ENCODE measurements at regions not wholly inside any gene's neighbourhood (a gene's known extent, or its start where the extent isn't known, plus 50 kb on each side); places are given as distances from the start of the nearest gene placed in this dataset.

DNA sequence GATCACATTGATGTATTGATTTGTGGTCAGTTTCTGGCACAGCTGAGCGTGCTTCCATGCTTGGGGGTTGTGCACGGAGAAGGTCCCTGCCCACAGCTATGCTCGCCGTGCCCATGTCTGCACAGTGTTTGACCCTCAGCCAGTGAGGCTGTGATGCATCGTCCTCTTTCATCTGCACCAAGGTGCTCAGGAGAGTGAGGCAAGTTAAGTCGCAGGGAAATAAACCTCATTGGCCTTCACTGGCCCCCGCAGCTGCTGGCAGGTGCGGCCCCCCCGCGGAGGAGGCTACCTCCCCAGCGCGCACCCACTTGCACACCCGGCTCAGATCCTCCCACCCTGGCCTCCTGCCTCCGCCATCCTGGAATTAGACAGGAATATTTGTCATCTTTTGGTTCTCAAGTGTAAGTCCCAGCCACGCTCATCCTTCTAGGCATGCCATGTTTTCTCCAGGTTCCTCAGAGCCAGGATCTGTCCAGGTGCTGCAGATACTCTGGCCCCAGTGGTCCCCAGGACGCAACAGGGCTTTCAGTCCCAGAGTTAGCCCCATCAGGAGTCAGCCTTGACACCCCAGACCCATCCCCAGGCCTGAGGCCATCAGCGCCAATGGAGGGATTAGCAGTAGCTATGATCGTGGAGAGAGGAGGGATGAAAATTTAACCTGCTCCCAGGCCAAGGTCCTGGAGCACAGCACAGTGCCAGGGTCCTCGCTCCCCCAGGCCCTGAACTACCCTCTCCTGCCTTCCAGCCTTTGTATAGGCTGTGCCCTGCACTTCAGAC, 93.7 kb downstream of the OAT start:
- TF ChIP-seq, protein P1, sequence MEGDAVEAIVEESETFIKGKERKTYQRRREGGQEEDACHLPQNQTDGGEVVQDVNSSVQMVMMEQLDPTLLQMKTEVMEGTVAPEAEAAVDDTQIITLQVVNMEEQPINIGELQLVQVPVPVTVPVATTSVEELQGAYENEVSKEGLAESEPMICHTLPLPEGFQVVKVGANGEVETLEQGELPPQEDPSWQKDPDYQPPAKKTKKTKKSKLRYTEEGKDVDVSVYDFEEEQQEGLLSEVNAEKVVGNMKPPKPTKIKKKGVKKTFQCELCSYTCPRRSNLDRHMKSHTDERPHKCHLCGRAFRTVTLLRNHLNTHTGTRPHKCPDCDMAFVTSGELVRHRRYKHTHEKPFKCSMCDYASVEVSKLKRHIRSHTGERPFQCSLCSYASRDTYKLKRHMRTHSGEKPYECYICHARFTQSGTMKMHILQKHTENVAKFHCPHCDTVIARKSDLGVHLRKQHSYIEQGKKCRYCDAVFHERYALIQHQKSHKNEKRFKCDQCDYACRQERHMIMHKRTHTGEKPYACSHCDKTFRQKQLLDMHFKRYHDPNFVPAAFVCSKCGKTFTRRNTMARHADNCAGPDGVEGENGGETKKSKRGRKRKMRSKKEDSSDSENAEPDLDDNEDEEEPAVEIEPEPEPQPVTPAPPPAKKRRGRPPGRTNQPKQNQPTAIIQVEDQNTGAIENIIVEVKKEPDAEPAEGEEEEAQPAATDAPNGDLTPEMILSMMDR (IDR thresholded peaks at IDR 0.05; ENCODE audit: control insufficient read depth, extremely low read depth, insufficient read depth), result no peak
- no peak for DNase-seq (ENCODE audit: low read depth)
- no peak overlapping the region for H3K4me3 ChIP-seq (ENCODE audit: low read depth, low read length)

DNA sequence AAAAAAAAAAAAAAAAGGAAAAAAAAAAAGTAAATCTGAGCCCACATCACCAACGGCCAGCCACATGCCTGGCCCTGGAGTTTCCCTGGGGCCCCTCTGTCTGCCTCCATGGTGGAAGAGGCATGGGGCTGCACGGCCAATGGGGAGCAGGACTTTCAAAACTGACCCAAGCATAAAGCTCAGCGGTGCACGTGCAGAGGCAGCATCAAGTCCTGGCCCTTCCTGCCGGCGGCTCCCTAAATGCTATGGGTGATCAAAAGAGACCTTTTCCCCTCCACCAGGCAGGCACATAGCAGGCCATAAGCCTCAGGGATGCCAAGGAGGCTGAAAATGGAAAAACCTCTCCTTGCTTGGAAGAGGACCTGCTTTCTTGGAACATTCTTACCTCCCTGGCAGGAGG, 94.3 kb downstream of the OAT start:
- no peak overlapping the region for H3K4me3 ChIP-seq (ENCODE audit: low read depth, low read length)
- TF ChIP-seq, protein P1 (IDR thresholded peaks at IDR 0.05; ENCODE audit: control insufficient read depth, extremely low read depth, insufficient read depth), result no peak
- no peak for DNase-seq (ENCODE audit: low read depth)

DNA sequence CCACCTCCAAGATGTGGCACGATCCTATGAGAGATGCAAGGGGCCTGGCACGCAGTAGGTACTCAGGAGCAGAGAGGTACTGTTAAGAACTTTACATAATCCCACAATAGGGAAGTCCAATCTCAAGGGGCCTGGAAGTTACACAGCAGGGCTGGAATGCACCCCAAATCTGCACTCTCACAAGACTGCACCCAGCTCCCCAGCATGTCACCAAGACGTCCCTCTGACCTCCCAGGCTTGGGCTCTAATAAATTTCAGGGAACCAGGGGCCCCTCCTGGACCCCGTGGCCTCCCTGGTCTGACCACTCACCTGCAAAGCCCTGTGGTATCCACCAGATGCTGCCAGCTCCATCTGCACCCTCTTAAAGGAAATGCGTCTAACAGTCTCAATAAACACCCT, 94.9 kb downstream of the OAT start:
- TF ChIP-seq, protein P1 (IDR thresholded peaks at IDR 0.05; ENCODE audit: control insufficient read depth, extremely low read depth, insufficient read depth), result no peak
- no peak overlapping the region for H3K4me3 ChIP-seq (ENCODE audit: low read depth, low read length)
- no peak for DNase-seq (ENCODE audit: low read depth)

DNA sequence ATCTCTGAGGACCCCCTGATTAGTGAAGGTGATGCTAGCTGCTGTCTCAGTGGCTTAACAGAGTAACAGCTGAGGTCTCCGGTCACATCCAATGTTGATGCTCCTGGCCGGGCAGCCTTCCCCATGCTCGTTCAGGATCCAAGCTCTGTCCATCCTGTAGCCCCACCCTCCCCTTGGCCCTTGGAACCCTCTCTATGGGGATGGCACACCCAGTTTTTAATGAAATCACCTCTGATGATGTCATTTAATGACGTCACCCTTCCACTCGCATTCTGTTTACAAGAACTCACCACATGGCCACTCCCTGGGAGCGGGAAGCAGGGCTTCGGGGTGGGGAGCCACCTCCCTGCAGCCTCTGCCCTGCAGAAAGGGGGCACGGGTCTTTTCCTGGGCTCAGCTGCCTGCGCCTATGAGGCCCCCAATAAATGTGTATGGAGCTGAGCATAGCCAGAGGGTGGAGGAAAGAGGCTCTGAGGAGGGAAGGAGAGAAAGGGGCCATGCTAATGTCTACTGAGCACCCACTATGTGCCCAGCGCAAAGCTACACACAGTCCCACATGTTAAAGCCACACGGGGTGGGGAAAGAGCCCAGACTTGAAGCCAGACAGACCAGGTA, 95.5 kb downstream of the OAT start:
- H3K4me3 ChIP-seq (ENCODE audit: low read depth, low read length), result no peak overlapping the region
- TF ChIP-seq, protein P1 (IDR thresholded peaks at IDR 0.05; ENCODE audit: control insufficient read depth, extremely low read depth, insufficient read depth), result no peak
- DNase-seq (ENCODE audit: low read depth), result no peak

DNA sequence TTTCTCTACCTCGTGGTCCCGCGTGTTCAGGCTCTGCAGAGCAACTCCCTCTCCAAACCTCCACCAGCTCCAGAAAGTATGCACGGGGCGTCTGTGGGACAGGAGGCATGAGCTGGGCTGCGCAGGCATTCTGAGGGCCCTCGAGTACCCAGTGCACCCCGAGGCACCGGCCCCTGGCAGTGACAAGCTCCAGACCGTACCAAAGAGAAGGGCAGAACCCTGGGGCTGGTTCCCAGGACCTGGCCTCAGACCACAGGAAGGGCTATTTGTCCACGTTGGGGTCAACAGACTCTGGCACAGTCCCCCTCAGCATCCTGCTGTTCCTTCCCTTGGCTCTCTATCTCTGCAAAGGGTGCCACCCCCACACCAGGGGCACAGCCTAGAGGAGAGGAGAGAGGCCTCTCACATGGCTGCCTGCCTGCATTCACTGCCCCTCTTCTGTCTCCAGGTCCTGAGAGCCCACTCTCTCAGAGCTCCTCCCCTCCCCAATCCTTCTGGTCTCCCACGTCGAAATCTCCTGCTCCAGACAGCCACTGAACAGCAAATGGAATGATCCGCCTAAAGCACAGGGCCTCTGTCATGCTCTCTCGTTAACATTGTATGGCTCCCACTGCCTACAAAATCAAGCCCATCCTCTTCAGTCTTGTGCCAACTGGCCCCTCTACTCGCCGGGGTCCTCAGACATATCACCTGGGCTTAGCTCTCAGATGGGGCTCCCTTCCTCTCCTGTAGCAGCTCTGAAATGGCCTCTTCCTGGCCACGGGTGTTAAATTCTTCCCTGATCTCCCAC, 96.3 kb downstream of the OAT start:
- H3K4me3 ChIP-seq (ENCODE audit: low read depth, low read length), result no peak overlapping the region
- no peak for DNase-seq (ENCODE audit: low read depth)
- TF ChIP-seq, protein P1 (IDR thresholded peaks at IDR 0.05; ENCODE audit: control insufficient read depth, extremely low read depth, insufficient read depth), result no peak

DNA sequence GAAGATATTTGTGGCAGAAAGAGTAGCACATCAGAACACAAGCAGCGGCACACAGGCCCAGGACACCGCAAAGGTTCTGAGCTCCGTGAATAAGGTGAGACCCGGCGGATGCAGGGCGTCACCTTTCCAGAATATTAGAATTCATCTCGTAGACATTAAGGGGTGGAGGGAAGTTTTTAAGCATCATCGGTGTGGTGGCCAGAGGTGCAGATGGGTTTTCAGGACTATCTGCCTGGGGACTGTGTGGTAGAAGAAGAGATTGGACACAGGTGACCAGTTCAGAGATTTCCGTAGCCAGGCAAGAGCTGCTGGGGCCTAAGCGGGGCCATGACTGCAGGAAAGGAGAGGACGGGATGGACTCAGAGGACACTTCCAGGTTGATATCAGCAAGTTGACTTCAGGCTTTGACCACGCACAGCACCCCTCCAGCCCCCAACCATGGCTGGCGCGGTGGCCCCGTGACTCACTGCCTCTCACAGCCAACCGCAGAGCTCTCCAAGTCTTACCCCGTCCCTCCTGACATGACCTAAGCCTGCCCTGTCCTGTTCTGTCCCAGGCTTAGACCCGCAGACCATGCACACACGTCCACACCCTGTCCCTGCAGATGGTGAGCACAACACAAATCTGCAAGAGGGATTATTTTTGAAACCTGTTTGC, 97.2 kb downstream of the OAT start:
- no peak for DNase-seq (ENCODE audit: low read depth)
- TF ChIP-seq, protein P1 (IDR thresholded peaks at IDR 0.05; ENCODE audit: control insufficient read depth, extremely low read depth, insufficient read depth), result no peak
- no peak overlapping the region for H3K4me3 ChIP-seq (ENCODE audit: low read depth, low read length)
